KMS-11 (cell line): ENCODE measurements at regions not wholly inside any gene's neighbourhood (a gene's known extent, or its start where the extent isn't known, plus 50 kb on each side); places are given as distances from the start of the nearest gene placed in this dataset.

ENCODE experiments used
- H2AFZ ChIP-seq: fragments of 200-600 bp; sonication (generic); 2 replicates; pipeline ENCODE4 v1.6.1; 2016; ENCODE audit warnings: antibody characterized with exemption, mixed run types, low read depth
- H3K27ac ChIP-seq: fragments of 200-600 bp; sonication (generic); 2 replicates; pipeline ENCODE4 v1.6.1; 2016; ENCODE audit warnings: mild to moderate bottlenecking, mixed run types
- H3K27me3 ChIP-seq: fragments of 200-600 bp; sonication (generic); 2 replicates; pipeline ENCODE4 v1.6.1; 2017; ENCODE audit warnings: mild to moderate bottlenecking, low read depth, mixed run types, moderate library complexity; ENCODE audit not compliant: insufficient read depth
- H3K36me3 ChIP-seq: fragments of 200-600 bp; sonication (generic); 2 replicates; pipeline ENCODE4 v1.6.1; 2017; ENCODE audit warnings: mild to moderate bottlenecking, mixed run types; ENCODE audit not compliant: insufficient read depth
- H3K4me1 ChIP-seq: fragments of 200-600 bp; sonication (generic); 2 replicates; pipeline ENCODE4 v1.6.1; 2016; ENCODE audit warnings: mild to moderate bottlenecking, low read depth, mixed run types; ENCODE audit not compliant: poor library complexity, severe bottlenecking
- H3K4me2 ChIP-seq: fragments of 200-600 bp; sonication (generic); 2 replicates; pipeline ENCODE4 v1.7.0; 2016; ENCODE audit warnings: mild to moderate bottlenecking, mixed run types
- H3K4me3 ChIP-seq: fragments of 200-600 bp; sonication (generic); IDR thresholded peaks from 2 replicates; pipeline ENCODE4 v1.6.1; 2017; ENCODE audit warnings: low read depth, low read length, mixed read lengths; ENCODE audit not compliant: insufficient read depth
- H3K79me2 ChIP-seq: fragments of 200-600 bp; sonication (generic); 2 replicates; pipeline ENCODE4 v1.6.1; 2016; ENCODE audit warnings: low read depth, mixed run types; ENCODE audit not compliant: insufficient read depth
- H3K9ac ChIP-seq: fragments of 200-600 bp; sonication (generic); 2 replicates; pipeline ENCODE4 v1.6.1; 2016; ENCODE audit warnings: mild to moderate bottlenecking, mixed run types
- H4K20me1 ChIP-seq: fragments of 200-600 bp; sonication (generic); 2 replicates; pipeline ENCODE4 v1.6.1; 2016; ENCODE audit warnings: mild to moderate bottlenecking, mixed run types; ENCODE audit not compliant: insufficient read depth
- CTCF ChIP-seq: fragments of 200-600 bp; sonication (generic); conservative IDR thresholded peaks from 2 replicates; pipeline ENCODE4 v1.6.1; 2017; ENCODE audit warnings: low read depth, mild to moderate bottlenecking, antibody characterized with exemption, low read length, moderate library complexity, mixed read lengths

GRCh38 chr4:187149229-187149945 is 425.7 kb upstream of the FAT1 start:
- Histone ChIP-seq H3K4me3 (no peak overlapping the region), H3K27me3 (no peaks in the 10 kb centered on the region), H3K36me3 (no peaks in the 10 kb centered on the region), H3K79me2 (no peaks in the 10 kb centered on the region), H3K27ac (no peak overlapping the region), H2AFZ (no peak overlapping the region), H4K20me1 (no peaks in the 10 kb centered on the region), H3K4me2 (no peak overlapping the region), H3K9ac (no peak overlapping the region), H3K4me1 (no peaks in the 10 kb centered on the region)
- TF ChIP-seq CTCF, result no peak

DNA sequence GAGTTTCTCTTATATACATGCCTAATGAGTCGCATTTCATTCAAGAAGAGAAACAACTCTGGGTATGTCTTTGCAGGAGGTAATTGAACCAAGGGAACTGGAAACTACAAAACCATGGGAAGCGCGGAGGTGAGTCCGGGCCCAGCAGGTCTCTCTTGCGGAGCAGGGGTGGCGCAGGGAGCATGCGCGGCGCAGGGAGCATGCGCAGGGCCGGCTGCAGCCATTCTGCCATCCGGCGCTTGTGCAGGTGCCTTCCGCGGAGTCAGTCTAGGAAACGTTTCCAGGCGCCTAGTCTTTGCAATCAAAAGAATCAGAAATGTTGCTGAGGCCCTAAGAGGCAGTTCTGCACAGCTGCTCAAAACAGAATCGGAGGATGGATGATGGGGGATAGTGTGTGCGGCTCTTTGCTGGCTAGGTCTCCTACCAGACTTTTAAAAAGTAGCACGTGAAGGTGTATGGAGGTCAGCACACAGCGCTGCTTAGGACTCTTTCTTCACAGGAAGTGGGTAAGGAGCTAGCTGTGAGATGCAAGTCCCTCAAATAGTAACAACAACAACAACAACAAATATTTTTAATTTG is 433.8 kb upstream of the FAT1 start:
- no peaks in the 10 kb centered on the region for H3K36me3 ChIP-seq
- TF ChIP-seq CTCF, result no peak
- H3K4me3 ChIP-seq, result no peak overlapping the region
- no peak overlapping the region for H3K9ac ChIP-seq
- H3K4me2 ChIP-seq, result no peak overlapping the region
- H2AFZ ChIP-seq, result no peak overlapping the region
- no peak overlapping the region for H3K27ac ChIP-seq
- no peaks in the 10 kb centered on the region for H3K4me1 ChIP-seq
- H4K20me1 ChIP-seq, result no peaks in the 10 kb centered on the region
- H3K79me2 ChIP-seq, result no peaks in the 10 kb centered on the region
- no peaks in the 10 kb centered on the region for H3K27me3 ChIP-seq

GRCh38 chr4:187158003-187158402 is 434.3 kb upstream of the FAT1 start:
- H4K20me1 ChIP-seq, result no peaks in the 10 kb centered on the region
- no peak overlapping the region for H3K4me3 ChIP-seq
- no peak overlapping the region for H3K27ac ChIP-seq
- no peaks in the 10 kb centered on the region for H3K4me1 ChIP-seq
- H2AFZ ChIP-seq, result no peak overlapping the region
- H3K27me3 ChIP-seq, result no peaks in the 10 kb centered on the region
- no peak overlapping the region for H3K4me2 ChIP-seq
- H3K79me2 ChIP-seq, result no peaks in the 10 kb centered on the region
- no peak overlapping the region for H3K9ac ChIP-seq
- TF ChIP-seq CTCF, result no peak
- no peaks in the 10 kb centered on the region for H3K36me3 ChIP-seq

GRCh38 chr4:187160486-187160885 is 436.8 kb upstream of the FAT1 start:
- no peak overlapping the region for H3K27ac ChIP-seq
- TF ChIP-seq CTCF, result no peak
- H3K4me2 ChIP-seq, result no peak overlapping the region
- H3K79me2 ChIP-seq, result no peaks in the 10 kb centered on the region
- no peak overlapping the region for H3K9ac ChIP-seq
- no peak overlapping the region for H3K4me3 ChIP-seq
- H4K20me1 ChIP-seq, result no peaks in the 10 kb centered on the region
- no peaks in the 10 kb centered on the region for H3K27me3 ChIP-seq
- no peaks in the 10 kb centered on the region for H3K36me3 ChIP-seq
- H2AFZ ChIP-seq, result no peak overlapping the region
- no peaks in the 10 kb centered on the region for H3K4me1 ChIP-seq
